ENCODE measurements at regions not wholly inside any gene's neighbourhood (a gene's known extent, or its start where the extent isn't known, plus 50 kb on each side); places are given as distances from the start of the nearest gene placed in this dataset.
"Not testable (repeated sequence)": the region's sequence is repeated elsewhere in the genome, so short reads cannot be mapped to it uniquely, and the experiment has no call there.

GRCh38 chr2:111291566-111291965 is 170.9 kb downstream of the BCL2L11 start:
- FAIRE-seq = not testable (repeated sequence)

- not testable (repeated sequence) for FAIRE-seq
These were observed 171.7 kb downstream of the BCL2L11 start for GRCh38 chr2:111292232-111292968.

DNA sequence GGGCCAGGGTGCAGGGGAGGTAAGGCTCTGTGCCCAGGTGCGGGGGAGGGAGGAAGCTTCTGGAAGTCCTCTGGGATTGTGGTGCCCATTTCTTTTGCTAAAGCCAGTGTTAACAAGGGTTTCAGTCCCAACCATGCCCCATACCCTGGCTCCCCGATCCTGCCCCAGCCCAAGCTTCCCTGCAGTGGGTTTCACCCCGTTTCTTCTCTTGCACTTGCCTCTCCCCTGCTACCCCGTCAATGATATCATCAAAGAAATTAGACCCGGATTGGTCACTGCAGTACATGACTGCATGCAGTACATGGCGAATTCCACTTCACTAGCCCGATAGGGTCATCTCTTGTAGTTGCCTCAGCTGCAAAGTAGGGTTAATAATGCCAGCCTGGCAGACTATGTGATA is 174.0 kb downstream of the BCL2L11 start:
- not testable (repeated sequence) for FAIRE-seq

DNA sequence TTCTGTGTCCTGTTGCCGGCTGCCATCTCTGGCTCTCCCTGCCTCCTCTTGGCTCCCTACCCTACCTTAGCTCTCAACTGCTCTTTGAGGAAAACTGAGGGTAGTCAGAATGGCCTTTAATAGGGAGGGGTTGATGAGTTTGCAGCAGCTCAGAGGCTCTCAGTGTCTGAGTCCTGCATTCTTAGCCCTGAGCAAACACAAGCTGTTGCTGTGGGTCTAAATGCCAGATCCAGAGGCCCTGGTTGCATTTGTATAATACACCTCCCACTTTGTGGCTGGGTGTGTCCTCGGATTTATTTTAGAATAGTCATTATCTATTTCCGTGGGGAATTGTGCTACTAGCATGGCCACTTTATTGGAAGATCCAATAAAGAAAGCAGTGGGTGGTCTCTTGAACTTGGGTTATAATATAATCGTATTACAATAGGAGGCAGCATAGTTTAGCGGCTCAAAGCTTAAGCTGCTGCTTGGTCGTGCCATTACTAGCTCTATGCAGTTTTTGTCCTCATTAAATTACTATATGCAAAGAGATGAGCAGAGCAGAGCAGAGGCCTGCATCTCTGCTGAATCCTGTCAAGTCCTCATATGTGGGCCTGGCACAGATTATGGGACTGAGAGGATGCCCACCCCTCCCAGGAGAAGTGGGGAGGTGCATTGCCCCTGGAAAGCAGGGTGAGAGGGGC is 175.5 kb downstream of the BCL2L11 start:
- FAIRE-seq = not testable (repeated sequence)

- not testable (repeated sequence) for FAIRE-seq
These were observed 176.4 kb downstream of the BCL2L11 start for GRCh38 chr2:111297128-111297527.

DNA sequence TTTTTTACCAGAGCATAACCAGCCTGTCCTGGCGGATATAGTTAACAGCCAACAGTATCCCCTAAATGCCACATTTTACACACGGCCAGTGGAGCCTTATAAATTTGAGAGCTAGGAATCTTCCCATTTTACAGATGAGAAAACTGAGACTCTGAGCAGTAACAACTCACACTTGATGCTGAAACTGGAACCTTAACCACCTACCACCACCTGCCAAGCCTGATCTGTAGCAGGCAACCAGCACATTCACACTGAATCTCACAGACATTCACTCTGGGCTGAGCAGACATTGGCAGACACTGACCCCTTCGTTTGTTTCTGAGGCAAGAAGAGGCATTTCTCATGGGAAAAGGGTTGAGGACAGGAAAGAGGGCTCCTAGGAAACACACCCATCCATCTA is 178.2 kb downstream of the BCL2L11 start:
- not testable (repeated sequence) for FAIRE-seq

DNA sequence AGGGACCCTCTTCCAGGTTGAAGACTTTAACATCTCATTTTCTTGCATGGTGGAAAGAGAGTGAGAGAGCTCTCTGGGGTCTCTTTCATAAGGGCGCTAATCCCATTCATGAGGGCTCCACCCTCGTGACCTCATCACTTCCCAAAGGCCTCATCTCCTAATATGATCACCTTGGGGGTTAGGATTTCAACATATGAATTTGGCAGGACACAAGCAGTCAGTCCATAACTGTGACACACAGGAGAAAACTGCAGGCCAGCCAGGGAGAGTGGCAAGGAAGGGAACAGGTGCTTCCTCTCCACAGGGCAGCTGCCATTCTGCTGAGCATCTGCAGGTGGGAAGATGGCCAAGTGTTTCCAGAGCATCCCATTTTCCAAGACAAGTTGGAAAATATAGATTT is 178.9 kb downstream of the BCL2L11 start:
- FAIRE-seq = not testable (repeated sequence)

GRCh38 chr2:111301677-111302076 is 181.0 kb downstream of the BCL2L11 start:
- not testable (repeated sequence) for FAIRE-seq

GRCh38 chr2:111302397-111303218 is 181.9 kb downstream of the BCL2L11 start:
- FAIRE-seq = not testable (repeated sequence)

GRCh38 chr2:111307302-111307701 is 186.6 kb downstream of the BCL2L11 start:
- not testable (repeated sequence) for FAIRE-seq

DNA sequence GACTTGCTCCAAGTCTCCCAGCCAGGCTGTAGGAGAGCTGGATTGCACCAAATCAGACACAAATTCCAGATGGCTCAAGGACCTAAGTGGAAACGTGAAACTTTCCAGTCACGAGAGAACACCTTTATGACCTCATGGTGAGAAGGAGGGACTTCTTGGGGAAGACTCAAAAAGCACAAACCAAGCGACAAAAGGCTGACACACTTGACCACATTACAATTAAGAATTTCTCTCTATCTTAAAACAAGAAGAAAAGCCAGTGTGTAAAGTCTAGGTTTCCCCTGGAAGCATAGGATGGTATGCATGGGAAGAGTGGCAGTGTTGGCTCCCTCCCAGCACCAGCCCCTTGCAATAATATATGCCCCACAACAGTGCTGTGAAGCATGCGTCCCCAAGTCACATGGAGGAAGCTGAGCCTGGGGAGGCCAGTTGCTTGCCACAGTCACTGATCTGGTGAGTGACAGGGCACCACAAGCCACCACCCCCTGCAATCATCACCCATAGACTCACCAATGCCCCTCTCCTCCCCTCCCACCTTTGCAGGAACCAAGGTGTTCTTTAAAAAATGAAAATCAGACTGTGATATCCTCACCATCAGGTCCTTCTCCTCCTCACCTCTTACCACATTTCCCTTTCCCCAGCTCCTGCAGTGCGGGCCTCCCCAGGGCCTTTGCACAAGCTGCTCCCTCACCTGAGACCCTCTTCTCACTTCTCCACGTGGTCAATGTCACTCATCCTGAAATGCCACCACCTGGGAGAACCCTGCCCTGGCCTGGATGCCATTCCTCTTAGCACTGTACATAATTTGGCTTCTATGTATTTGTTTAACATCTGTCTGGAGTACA is 188.7 kb downstream of the BCL2L11 start:
- not testable (repeated sequence) for FAIRE-seq

DNA sequence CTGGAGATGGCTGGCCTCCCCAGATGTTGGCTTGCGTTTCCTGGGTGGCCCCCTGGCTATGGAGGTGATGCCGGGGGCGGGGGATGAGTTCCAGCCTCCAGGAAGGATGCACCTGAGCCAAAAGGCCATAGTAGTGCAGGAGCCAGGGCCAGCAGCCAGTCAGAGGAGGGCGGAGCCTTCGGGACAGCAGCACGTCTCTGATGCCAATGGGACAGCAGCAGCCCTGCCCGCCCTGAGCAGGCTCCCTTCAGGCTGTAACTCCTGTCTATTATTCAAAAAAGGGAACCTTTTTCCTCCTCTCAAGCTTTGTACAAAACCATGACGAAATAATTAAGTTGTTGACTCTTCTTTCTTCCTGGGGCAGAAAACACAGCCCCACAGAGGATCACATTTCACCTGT is 189.7 kb downstream of the BCL2L11 start:
- not testable (repeated sequence) for FAIRE-seq

DNA sequence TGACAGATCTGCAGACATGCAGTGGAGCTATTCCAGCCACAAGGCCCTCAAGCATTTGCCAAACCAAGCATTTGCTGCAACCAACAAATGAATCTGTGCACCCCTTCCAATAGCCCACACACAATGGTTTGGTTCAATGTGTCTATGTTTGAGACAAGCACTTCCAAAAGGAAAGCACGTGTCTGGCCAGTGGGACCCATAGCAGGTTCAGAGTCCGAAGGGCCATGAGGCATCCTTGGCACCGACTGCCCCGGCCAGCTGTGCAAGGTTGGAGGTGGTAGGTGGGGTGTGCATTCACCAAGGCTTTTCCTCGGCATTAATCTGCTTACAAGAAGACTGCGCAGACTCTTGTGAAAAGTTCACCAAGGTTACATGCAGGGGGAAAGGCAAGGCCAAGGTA is 190.9 kb downstream of the BCL2L11 start:
- not testable (repeated sequence) for FAIRE-seq

DNA sequence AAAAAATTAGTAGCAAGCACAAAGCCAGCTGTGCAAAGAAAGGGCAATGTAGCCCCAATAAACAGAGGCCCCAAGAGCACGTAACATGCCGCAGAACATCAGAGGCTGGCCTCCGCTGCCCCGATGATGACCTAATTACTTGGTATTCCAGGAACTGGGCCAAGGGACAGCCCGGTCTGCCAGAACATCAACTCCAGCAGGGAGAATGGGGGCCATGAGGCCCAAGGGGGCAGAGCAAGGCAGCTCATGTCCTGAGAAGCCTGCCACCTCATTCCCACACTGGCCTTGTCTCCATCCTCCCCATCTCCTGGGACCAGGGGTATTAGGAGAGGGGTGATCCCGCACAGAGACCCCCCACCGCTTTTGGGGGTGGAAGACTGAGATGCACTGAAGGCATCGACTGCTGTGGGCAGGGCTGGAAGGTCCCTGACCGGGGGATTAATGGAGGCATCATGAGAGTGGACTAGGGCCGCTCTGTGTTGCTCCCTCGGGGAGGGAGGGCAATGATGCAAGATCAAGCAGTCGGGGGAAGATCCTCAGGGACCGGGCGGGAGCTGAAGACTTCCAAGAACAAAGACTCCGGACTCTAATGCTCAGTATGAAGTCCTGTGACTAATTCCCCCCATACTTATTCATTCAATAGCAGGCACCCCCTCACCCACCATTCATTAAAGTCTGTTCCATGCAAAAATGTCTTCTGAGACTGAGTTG is 192.3 kb downstream of the BCL2L11 start:
- FAIRE-seq = not testable (repeated sequence)

DNA sequence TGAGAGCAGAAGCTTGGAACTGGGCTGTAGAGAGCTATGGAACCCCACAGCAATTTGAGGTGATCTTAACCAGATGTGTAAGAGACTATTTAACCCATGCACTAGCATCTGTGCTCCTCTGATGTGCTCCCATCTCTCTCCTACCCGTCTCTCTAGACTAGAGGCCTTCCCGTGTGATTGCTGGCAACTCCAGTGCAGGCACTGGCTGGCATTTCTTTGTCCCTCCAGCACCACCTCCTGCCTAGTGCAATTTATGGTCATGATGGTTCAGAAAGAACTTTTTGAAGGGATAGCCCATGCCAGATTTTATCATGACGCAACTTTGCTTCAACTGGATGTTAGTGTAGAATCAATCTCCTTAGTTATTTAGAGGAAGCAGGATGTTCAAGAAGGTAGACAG is 193.0 kb downstream of the BCL2L11 start:
- not testable (repeated sequence) for FAIRE-seq

- not testable (repeated sequence) for FAIRE-seq
These were observed 194.6 kb downstream of the BCL2L11 start for GRCh38 chr2:111315188-111315917.

DNA sequence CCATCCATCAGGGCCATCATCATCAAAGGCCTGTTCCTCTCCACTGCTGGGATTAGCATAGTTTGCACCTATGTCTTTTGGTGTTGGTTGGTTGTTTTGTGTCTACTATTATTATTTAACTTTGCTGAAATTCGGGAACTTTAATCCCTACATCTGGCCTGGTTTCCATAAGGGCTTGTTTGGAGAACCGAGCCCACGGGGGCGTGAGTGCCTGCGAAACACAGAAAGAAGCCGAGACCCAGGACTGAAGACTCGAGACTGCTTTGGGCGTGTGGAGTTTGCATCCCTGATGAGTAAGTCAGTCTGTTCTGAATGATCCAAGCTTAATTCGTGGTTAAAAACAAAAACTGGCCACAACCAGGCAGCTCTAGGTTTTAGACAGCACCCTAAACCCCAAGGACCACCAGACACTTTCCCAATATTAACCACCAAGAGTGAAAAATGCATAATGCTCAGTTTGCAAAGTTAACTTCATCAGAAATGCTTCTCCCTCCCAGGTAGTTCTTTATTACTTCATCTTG is 195.6 kb downstream of the BCL2L11 start:
- FAIRE-seq = not testable (repeated sequence)

DNA sequence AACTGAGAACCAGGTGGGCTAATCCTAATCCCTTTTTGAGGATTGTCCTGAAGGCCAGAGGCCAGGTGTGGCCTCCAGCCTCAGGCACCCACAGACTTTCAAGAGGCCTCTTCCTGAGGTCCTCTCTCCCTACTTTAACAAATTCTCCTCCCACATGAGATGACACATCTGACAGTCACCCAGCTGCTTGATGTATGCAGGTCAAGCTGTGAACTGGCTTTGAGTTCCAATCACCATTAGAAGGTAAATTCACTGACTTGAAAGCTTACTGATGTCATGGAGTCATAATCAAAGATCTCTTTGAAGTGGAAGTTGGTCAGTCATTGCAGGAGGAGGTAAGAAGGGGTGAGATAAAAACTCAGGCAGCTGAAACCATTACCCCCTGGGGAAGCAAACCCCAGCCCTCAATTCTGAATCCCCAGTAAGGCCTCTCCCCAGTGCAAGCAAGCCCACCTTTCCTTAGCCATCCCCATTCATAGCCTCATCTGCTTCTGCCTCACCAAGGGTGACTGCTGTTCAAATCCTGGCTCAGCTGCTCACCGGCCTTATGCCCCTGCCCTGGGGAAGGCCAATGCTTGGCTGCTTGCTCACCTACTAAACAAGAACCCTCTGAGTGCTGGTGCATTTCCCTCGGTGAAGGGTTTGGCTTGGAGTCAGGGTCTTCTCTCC is 196.3 kb downstream of the BCL2L11 start:
- FAIRE-seq = not testable (repeated sequence)

DNA sequence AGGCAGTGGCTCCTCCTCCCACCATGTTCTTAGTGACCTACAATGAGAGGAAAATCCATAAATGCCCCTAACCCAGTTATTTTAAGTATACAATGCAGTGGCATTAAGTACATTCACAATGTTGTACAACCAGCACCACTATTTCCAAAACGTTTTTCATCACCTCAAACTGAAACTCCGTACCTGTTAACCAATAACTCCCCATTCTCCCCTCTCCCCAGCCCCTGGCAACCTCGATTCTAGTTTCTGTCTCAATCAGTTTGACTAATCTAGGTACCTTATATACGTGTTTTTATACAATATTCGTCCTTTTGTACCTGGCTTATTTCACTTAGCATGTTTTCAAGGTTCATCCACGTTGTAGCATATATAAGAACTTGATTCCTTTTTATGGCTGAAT is 198.8 kb downstream of the BCL2L11 start:
- FAIRE-seq = not testable (repeated sequence)

- FAIRE-seq = not testable (repeated sequence)
These were observed 199.6 kb downstream of the BCL2L11 start for GRCh38 chr2:111320264-111320663.
